Skeletal muscle tissue (tissue), 3 donors: ENCODE measurements at regions not wholly inside any gene's neighbourhood (a gene's known extent, or its start where the extent isn't known, plus 50 kb on each side); places are given as distances from the start of the nearest gene placed in this dataset.
"Not testable (repeated sequence)": the region's sequence is repeated elsewhere in the genome, so short reads cannot be mapped to it uniquely, and the experiment has no call there.

Experiments
- H3K27ac ChIP-seq: one replicate; pipeline ENCODE4 v1.7.0; 2013; ENCODE audit warnings: mild to moderate bottlenecking, low read depth, low read length, inconsistent platforms
- H3K27me3 ChIP-seq, 3 donors: one replicate each; pipeline ENCODE4 v1.7.0; 2013; ENCODE audit warnings: low read length in 3 of 3; ENCODE audit not compliant: control insufficient read depth in 3 of 3, insufficient read depth in 3 of 3
- H3K36me3 ChIP-seq, 3 donors: one replicate each; pipeline ENCODE4 v1.7.0; 2013; ENCODE audit warnings: low read length in 3 of 3; ENCODE audit not compliant: control insufficient read depth in 3 of 3, insufficient read depth in 3 of 3
- H3K4me1 ChIP-seq, 3 donors: one replicate each; pipeline ENCODE4 v1.7.0; 2013; ENCODE audit warnings: low read length in 3 of 3, mild to moderate bottlenecking in 3 of 3; ENCODE audit not compliant: control insufficient read depth in 3 of 3, insufficient read depth in 3 of 3
- H3K4me3 ChIP-seq, 3 donors: one replicate each; pipeline ENCODE4 v1.7.0; 2013; ENCODE audit warnings: low read length in 3 of 3
- H3K9ac ChIP-seq, 3 donors: one replicate each; pipeline ENCODE4 v1.7.0; 2013; ENCODE audit warnings: low read length in 3 of 3, mild to moderate bottlenecking in 3 of 3, moderate library complexity in 2 of 3, low read depth in 1 of 3
- H3K9me3 ChIP-seq, 3 donors: one replicate each; pipeline ENCODE4 v1.7.0; 2013; ENCODE audit warnings: low read length in 3 of 3; ENCODE audit not compliant: control insufficient read depth in 3 of 3
- donor health status: Osteomylitis.

- no peaks in the 10 kb centered on the region for H3K9me3 ChIP-seq
- H3K4me3 ChIP-seq = no peak overlapping the region
- H3K9ac ChIP-seq = no peak overlapping the region
- H3K27ac ChIP-seq = no peak overlapping the region
- no peaks in the 10 kb centered on the region for H3K27me3 ChIP-seq
- no peaks in the 10 kb centered on the region for H3K4me1 ChIP-seq
- H3K36me3 ChIP-seq = no peaks in the 10 kb centered on the region
These were observed 99.1 kb upstream of the PIK3R1 start for GRCh38 chr5:68116408-68116807.

DNA sequence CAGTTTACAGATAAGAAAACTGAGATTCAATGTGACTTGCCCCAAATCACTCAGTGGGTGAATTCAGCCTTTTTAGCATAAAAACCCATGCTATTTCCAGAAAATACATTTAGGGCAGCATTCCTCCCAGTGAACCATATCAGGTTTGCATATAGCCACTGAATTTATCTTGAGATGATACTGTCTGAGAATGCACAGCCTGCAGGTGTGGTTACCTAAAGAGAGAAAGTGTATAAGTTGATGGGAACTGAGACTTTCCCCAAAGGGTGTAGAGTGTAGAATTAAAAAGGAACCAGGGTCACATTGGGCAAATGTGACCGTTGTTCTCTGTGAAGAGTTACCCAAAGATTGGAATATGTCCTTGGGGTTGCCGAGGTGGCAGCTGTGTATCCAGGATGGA is 100.0 kb upstream of the PIK3R1 start:
- Histone ChIP-seq H3K36me3 (no peaks in the 10 kb centered on the region), H3K9me3 (no peaks in the 10 kb centered on the region), H3K4me3 (no peak overlapping the region), H3K4me1 (no peaks in the 10 kb centered on the region), H3K9ac (no peak overlapping the region), H3K27ac (no peak overlapping the region), H3K27me3 (no peaks in the 10 kb centered on the region)

DNA sequence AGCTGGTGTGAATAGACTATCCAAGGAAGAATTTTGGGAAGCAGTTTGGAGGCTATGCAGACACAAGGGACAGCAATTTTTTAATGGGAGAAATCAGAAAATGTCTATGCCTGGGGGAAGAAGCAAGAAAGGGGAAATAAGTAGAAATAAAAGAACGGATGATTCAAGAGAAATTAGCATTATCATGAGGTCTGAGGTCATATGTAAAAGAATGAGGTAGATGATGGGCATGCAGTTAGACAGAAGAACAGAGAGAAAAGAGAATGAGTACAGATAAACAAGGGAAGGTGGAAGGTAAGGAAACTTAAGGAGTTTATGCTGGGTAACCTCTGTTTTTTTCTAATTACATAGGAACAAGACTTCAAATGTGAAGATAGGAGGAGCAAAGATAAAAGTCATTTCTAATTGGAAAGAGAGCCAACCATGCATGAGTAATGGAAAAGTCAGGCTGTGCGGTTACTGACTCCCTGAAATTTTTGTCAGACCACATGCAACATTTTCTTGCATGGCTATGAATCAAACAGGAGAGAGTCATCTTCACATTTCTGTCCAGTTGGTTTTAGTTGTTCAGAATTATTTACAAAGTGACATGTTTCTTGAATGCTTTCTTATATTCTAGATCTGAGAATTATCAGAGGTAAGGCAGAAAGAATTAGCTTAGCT is 101.0 kb upstream of the PIK3R1 start:
- H3K4me1 ChIP-seq = no peaks in the 10 kb centered on the region
- no peak overlapping the region for H3K27ac ChIP-seq
- H3K27me3 ChIP-seq = no peaks in the 10 kb centered on the region
- no peak overlapping the region for H3K4me3 ChIP-seq
- H3K9me3 ChIP-seq = no peaks in the 10 kb centered on the region
- no peaks in the 10 kb centered on the region for H3K36me3 ChIP-seq
- no peak overlapping the region for H3K9ac ChIP-seq

DNA sequence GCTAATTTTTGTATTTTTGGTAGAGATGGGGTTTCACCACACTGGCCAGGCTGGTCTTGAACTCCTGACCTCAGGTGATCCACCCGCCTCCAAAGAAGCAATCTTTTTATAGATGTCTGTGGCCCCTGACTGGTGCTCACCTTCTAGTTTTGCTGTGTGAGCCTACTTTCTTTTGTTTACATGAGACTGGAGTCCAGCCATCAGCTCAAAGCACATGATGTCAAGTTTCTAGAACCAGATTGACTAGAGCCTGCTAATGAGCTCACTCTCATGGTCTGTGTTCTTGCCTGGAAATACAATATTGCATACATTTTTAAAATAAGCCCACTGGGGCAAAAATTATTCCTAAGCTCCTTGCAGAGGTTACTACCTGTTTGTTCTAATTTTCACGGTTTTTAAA is 102.9 kb upstream of the PIK3R1 start:
- H3K36me3 ChIP-seq = no peaks in the 10 kb centered on the region
- no peaks in the 10 kb centered on the region for H3K9me3 ChIP-seq
- H3K27ac ChIP-seq = no peak overlapping the region
- no peak overlapping the region for H3K9ac ChIP-seq
- no peaks in the 10 kb centered on the region for H3K4me1 ChIP-seq
- no peak overlapping the region for H3K4me3 ChIP-seq
- no peaks in the 10 kb centered on the region for H3K27me3 ChIP-seq

DNA sequence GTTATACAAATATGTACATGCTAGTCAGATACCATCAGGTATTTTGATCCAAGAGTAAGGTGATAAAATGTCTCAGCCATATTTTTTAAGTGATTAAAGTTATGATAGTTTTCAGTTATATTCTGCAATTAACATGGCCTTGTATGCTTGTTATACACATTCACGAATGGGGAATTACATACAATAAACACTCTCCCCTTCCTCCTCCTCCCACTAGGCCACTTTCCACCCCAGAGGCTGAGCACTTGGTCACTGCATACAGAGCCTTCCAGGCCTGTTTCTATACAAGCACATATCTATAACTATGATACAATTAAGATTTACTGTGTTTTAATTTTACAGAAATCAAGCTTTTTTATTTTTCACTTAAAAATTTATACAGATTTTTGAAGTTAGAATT is 104.7 kb upstream of the PIK3R1 start:
- H3K27me3 ChIP-seq = no peaks in the 10 kb centered on the region
- H3K9me3 ChIP-seq = no peaks in the 10 kb centered on the region
- H3K4me1 ChIP-seq = no peaks in the 10 kb centered on the region
- no peak overlapping the region for H3K4me3 ChIP-seq
- no peaks in the 10 kb centered on the region for H3K36me3 ChIP-seq
- no peak overlapping the region for H3K27ac ChIP-seq
- H3K9ac ChIP-seq = no peak overlapping the region

DNA sequence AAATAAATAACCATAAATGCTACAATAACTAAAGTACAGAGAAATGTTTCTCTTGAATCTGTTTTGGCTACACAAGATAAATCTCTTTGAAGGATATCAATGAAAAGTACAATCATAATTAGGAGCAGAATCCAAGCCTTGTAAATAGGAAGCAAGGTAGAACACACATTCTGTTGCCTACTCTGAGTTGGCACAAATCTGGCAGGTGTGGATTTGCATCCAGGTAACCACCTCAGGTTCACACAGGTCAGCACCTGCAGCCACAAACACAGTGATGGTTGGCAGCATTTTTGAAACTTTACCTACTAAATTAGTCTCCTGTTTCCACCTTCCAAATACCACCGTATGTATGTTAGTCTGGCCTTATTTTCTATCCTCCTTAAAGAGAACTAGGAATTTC is 105.3 kb upstream of the PIK3R1 start:
- no peak overlapping the region for H3K9ac ChIP-seq
- no peaks in the 10 kb centered on the region for H3K27me3 ChIP-seq
- no peaks in the 10 kb centered on the region for H3K4me1 ChIP-seq
- no peak overlapping the region for H3K4me3 ChIP-seq
- no peaks in the 10 kb centered on the region for H3K9me3 ChIP-seq
- no peaks in the 10 kb centered on the region for H3K36me3 ChIP-seq
- no peak overlapping the region for H3K27ac ChIP-seq

DNA sequence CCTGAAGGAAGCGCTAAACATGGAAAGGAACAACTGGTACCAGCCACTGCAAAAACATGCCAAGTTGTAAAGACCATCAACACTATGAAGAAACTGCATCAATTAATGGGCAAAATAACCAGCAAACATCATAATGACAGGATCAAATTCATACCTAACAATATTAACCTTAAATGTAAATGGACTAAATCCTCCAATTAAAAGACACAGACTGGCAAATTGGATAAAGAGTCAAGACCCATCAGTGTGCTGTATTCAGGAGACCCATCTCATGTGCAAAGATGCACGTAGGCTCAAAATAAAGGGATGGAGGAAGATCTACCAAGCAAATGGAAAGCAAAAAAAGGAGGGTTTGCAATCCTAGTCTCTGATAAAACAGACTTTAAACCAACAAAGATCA is 111.3 kb upstream of the PIK3R1 start:
- H3K4me3 ChIP-seq, H3K36me3 ChIP-seq, H3K9ac ChIP-seq, H3K4me1 ChIP-seq, H3K9me3 ChIP-seq, H3K27ac ChIP-seq, H3K27me3 ChIP-seq: not testable (repeated sequence)

DNA sequence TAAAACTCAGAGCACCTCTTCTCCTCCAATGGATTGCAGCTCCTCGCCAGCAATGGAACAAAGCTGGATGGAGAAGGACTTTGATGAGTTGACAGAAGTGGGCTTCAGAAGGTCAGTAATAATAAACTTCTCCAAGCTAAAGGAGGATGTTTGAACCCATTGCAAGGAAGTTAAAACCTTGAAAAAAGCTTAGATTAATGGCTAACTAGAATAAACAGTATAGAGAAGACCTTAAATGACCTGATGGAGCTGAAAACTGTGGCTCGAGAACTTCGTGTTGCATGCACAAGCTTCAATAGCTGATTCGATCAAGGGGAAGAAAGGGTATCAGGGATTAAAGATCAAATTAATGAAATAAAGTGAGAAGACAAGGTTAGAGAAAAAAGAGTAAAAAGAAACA is 112.3 kb upstream of the PIK3R1 start:
- H3K4me3 ChIP-seq, H3K27ac ChIP-seq, H3K27me3 ChIP-seq, H3K9ac ChIP-seq, H3K36me3 ChIP-seq, H3K9me3 ChIP-seq, H3K4me1 ChIP-seq: not testable (repeated sequence)

GRCh38 chr5:68099327-68099726 is 116.2 kb upstream of the PIK3R1 start:
- H3K27ac ChIP-seq = no peak overlapping the region
- no peak overlapping the region for H3K4me3 ChIP-seq
- no peaks in the 10 kb centered on the region for H3K36me3 ChIP-seq
- H3K9ac ChIP-seq = no peak overlapping the region
- no peaks in the 10 kb centered on the region for H3K27me3 ChIP-seq
- no peaks in the 10 kb centered on the region for H3K4me1 ChIP-seq
- no peaks in the 10 kb centered on the region for H3K9me3 ChIP-seq

DNA sequence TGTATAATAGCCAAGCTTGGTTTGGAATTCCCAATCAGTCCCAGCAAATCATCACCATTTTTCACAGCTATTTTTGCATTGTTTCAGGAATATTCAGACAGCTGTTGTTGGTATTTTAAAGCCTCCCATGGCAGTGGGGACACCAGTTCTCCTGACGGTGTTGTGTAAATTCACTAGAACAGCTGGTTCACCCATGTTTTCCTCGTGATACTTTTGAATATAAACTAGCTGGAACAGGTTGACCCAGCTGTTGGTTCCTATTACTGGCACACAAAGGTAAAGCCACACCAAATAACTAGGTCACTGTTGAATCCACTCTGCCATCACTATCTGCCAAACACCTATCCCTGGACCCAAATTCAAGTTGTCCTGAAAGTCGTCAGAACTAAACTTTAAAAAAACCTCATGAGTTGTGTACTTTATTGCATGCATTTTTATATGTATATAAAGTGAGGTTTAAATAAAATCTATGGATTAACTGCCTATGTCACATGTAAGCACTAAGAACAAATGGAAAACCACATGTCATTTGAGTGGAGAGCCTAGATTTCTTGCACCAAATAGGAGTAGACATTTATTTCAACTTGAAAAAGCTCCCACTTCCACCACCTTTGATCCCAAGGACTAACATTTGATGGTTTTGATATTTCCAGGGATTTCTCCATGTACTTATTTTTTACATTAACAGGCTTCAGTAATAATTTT is 121.9 kb upstream of the PIK3R1 start:
- peaks cover 0 to 5% (median 3%) of the 10 kb centered on the region in 3 donors for H3K9me3 ChIP-seq
- H3K36me3 ChIP-seq = no peaks in the 10 kb centered on the region
- no peak overlapping the region for H3K4me3 ChIP-seq
- H3K4me1 ChIP-seq = no peaks in the 10 kb centered on the region
- no peaks in the 10 kb centered on the region for H3K27me3 ChIP-seq
- no peak overlapping the region for H3K27ac ChIP-seq
- no peak overlapping the region for H3K9ac ChIP-seq
